ENCODE measurements at regions not wholly inside any gene's neighbourhood (a gene's known extent, or its start where the extent isn't known, plus 50 kb on each side); places are given as distances from the start of the nearest gene placed in this dataset.
"Not testable (repeated sequence)": the region's sequence is repeated elsewhere in the genome, so short reads cannot be mapped to it uniquely, and the experiment has no call there.

DNA sequence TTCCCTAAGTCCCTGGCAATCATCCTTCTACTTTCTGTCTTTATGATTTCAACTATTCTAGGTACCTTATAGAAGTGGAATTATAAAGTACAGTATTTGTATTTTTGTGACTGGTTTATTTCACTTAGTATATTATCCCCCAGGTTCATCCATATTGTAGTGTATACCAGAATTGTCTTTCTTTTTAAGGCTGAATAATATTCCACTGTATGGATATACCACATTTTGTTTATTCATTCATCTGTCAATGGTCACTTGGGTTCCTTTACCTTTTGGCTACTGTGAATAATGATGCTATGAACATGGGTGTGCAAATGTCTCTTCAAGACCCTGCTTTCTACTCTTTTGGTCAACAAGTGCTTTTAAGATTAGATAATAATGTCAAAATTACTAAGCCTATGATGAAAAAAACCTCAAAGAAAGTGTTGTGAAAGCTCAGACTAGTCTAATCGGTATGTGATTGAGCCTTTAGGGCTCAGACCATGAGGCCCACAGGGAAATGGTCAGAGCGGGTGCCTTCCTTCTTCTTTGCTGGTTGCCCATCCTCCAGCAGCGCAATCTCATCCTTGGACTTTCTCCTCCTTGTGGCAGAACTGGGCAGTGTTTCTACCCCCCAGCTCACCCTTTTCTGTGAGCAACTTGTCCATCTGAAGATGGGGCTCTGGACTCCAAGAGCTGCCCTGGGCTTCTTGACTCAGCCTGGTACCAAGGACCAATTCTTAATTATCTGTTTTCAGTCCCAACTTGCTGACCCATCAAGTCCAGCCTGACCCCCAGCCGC is 105.4 kb downstream of the TTC8 start:
- DNase-seq = no peak

DNA sequence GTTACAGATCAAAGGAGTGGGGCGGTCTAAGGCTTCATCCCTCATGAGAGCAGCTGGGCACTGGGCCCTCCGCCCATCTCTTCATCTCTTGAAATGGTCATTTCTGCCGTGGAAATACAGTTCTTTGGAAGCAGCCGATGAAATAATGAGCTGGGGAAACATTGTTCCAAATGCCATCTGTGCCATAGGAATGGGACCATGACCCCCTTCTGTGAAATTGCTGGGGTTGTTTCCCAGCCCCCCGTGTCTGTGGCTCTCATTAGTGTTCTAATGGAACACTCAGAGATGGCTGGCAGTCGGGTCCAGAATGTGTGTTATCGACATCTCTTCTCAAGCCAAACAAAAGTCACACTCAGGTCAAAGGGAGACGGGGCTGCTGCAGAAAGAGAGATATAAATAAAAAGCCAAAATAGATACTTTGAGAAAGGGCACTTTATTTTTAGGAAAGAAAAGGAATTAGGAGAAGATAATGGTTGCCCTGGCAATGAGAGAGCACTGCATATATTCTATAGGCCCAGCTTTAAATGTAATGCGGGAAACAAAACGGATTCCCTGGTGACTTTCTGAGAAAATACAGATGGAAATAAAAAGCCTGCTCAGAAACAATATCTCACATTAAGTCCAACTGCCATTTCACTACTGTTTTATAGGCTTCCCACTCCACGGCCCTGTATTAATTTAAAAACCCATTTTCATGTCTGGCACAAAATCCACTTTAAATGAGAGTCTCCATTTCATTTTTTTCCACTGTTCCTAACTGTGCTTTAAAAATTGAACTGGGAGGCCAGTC is 107.1 kb downstream of the TTC8 start:
- DNase-seq = no peak

- peak in 1 of 2 experiments; percentile 33 for DNase-seq
Measured at GRCh38 chr14:88933191-88933590, 108.7 kb downstream of the TTC8 start.

- no peak for DNase-seq
Measured at GRCh38 chr14:88934351-88934806, 109.9 kb downstream of the TTC8 start.

- DNase-seq = no peak
Measured at GRCh38 chr14:88935083-88935482, 110.6 kb downstream of the TTC8 start.

DNA sequence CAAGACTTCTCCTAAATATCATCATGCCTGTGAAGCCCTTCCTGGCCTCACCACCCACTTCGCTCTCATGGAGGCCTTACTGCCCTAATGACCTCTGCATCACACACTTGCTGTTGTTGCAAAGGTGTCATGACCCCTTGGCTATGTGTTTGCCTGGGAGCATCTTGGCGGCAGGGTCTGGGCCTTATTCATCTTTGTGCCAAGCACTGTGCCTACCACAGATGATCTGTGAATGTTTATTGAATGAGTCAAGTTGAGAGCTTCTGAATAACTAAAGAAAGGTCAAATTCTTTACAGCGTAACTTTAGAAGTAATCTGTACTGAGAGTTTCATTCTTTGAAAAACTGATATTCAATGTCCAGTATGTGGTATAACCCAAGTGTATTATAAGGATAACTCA is 113.3 kb downstream of the TTC8 start:
- no peak for DNase-seq

DNA sequence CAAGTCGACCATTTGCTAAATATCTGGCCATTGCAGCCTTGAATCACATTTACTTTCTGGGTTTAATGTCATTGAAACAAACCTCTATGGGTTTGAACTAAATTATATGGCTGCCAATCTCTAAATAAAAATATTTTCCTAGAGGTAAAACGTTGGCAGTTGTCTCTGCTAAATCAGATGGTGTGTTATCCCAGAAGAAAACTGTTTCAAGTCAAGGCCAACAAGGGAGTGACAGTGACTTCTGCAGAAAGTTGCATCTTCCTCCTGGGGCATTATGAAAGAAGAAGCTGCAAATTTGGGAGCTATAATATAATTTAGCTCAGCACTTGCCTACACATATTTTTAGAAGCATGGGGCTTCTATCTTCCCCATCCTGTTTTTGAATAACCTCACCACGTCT is 116.2 kb downstream of the TTC8 start:
- DNase-seq = no peak

GRCh38 chr14:88941414-88941813 is 117.0 kb downstream of the TTC8 start:
- DNase-seq = no peak

GRCh38 chr14:88947646-88948598 is 123.5 kb downstream of the TTC8 start:
- no peak for DNase-seq

DNA sequence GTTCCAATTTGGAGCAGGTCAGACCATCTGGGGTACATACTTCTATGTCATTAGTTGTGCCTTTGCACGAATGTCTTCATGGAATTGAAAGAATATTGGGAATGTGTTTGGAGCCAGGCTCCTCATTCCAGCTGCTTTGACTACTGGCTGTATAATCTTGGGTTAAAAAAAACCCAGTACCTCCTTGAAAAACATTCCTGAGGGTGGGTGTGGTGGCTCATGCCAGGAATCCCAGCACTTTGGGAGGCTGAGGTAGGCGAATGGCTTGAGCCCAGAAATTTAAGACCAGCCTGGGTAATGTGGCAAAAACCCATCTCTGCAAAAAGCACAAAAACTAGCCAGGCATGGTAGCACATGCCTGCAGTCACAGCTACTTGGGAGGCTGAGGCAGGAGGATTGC is 125.6 kb downstream of the TTC8 start:
- no peak for DNase-seq

DNA sequence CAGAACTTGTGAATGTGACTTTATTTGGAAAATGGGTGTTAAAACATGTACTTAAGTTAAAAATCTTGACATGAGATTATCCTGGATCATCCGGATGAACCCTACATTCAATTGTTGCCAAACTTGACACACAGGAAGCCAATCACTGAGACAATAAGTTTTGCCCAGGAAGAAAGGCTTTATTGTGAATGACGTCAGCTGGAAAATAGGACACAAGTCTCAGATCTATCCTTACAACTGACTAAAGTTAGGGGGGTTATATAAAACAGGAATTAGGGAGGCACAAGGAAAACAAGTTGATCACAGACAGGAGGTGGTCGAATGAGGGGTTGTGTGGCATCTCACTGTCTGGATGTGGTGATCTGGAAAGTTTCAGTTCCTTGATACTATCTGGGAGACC is 126.9 kb downstream of the TTC8 start:
- no peak for DNase-seq

- DNase-seq = no peak
Measured at GRCh38 chr14:88952901-88953300, 128.4 kb downstream of the TTC8 start.

DNA sequence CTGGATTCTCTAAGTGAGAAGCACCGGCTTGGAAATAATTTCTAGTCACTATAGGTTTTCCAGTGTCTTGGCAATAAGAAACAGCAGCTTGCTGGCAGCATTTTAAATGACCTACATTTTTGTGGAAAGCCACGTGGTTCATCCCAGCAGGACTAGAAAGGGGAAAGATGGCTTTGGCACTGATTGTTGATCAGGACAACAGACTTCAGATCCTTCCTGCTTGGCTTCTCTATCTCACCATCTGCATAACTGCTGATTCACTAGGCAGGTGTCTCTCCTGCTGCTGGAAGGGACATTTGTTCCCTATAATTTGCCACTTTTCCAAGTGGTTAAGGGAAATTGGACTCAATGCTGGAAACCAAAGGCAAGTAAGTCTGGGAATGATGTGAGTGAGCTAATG is 131.0 kb downstream of the TTC8 start:
- no peak for DNase-seq

GRCh38 chr14:88960496-88960895 is 136.0 kb downstream of the TTC8 start:
- DNase-seq = no peak

- no peak for DNase-seq
Measured at GRCh38 chr14:88961214-88961613, 136.8 kb downstream of the TTC8 start.

- DNase-seq = no peak
Measured at GRCh38 chr14:88962356-88962755, 137.9 kb downstream of the TTC8 start.

DNA sequence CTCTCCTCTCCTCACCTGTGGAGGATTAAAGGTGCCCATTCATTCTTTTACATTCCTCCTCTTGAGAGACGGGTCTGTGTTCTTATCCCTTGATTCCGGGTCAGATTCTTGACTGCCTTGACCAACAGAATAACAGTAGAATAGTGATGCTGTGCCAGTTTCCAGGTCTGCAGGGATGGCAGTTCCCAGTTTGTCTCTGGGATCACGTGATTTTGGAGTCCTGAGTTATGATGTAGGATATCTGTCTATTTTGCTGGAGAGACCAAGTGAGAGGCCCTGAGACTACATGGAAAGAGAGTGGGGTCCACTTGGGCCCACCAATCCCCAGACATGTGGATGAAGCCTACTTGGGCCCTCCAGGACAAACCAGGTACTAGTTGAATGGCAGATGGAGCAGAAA is 142.8 kb downstream of the TTC8 start:
- DNase-seq = no peak

- DNase-seq = no peak
Measured at GRCh38 chr14:88975043-88975830, 150.8 kb downstream of the TTC8 start.

DNA sequence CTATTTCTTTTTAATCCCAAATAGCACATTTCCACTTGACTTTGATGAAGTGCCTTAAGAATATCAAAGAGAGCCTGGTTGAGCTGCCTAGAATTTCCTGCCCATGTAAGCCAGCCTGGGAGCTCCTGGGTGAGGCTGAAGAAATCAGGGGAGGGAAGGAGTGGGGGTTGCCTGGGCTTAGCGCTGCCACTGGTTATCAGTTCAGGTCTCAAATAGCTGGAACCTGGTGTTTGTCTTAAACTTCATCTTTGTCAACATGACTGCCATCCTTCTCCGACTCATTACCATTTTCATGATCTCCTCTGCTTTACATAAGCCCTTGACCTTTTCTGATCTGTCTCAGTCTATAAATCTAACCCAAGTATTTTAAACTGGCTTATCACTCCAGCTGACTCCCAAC is 151.5 kb downstream of the TTC8 start:
- DNase-seq = no peak

- DNase-seq = not testable (repeated sequence)
Measured at GRCh38 chr14:88980907-88981306, 156.5 kb downstream of the TTC8 start.

- DNase-seq = no peak
Measured at GRCh38 chr14:88981948-88982347, 157.5 kb downstream of the TTC8 start.

- no peak for DNase-seq
Measured at GRCh38 chr14:88983755-88984154, 159.3 kb downstream of the TTC8 start.
